ENCODE measurements at regions not wholly inside any gene's neighbourhood (a gene's known extent, or its start where the extent isn't known, plus 50 kb on each side); places are given as distances from the start of the nearest gene placed in this dataset.

GRCh38 chr10:8454357-8454756 lies 399.9 kb downstream of the GATA3 start:
- no peak for TF ChIP-seq CTCF (IDR thresholded peaks at IDR 0.05; ENCODE audit: poor library complexity)
- TF ChIP-seq EZH2 (IDR thresholded peaks at IDR 0.05; ENCODE audit: borderline replicate concordance): no peak
